Fibroblast of skin of left quadriceps (primary cell): ENCODE measurements at regions not wholly inside any gene's neighbourhood (a gene's known extent, or its start where the extent isn't known, plus 50 kb on each side); places are given as distances from the start of the nearest gene placed in this dataset.
"Not testable (repeated sequence)": the region's sequence is repeated elsewhere in the genome, so short reads cannot be mapped to it uniquely, and the experiment has no call there.

ENCODE experiments used
- DNase-seq, 2 experiments: peaks; one replicate each; pipeline ENCODE4 v3.0.0-alpha.2; 2013; ENCODE audit warnings: low read depth in 2 of 2

DNA sequence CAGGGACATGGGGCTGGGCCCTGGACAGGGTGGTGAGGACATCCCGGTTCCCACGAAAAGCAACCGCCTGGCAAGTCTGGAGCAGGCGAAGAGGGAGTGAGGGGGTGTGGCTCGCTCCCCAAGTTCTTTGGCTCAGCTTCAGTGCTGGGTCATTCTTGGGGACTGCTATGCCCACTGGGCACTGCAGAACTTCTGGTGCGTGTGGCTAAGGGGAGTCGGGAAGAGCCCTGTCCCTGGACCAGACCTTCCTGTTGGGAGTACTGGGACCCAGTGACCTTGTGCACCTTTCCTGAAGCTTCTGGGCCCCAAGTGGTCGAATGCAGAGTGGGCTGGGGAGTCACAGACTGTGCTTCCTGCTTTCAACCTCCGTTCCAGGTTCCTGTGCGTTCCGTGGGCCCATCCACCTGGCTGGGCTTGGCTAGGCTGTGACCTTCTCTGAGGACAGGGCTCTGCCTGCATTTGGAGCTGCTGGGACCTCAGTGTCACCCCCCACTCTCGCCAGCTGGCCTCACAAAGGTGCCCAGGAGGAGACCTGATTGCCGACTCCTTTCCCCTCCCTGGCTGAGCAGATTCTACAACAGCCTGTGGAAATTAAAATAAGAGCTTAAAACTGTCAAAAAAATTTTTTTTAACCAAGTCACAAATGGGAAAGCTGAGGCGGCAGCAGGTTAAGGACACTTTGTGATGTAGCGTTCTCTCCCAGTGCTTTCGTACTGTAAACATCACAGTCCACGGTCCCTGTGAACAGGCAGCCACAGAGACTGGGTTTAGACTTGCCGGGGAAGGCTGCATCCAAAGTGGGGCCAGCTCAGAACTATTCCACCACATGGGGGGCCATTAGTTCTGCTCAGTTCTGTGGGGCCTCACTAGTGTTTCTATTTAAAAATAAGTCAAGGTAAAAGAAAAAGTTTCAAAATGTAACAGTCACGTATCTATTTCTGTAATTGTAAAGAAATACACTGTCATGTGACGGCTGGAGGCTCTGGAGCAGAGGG is 63.8 kb upstream of the WNT7B start:
- no peak for DNase-seq

- DNase-seq, result no peak
These were observed 64.7 kb upstream of the WNT7B start for GRCh38 chr22:46041642-46042041.

GRCh38 chr22:46042786-46043185 is 65.8 kb upstream of the WNT7B start:
- DNase-seq, result no peak

GRCh38 chr22:46043339-46043738 is 66.4 kb upstream of the WNT7B start:
- no peak for DNase-seq

DNA sequence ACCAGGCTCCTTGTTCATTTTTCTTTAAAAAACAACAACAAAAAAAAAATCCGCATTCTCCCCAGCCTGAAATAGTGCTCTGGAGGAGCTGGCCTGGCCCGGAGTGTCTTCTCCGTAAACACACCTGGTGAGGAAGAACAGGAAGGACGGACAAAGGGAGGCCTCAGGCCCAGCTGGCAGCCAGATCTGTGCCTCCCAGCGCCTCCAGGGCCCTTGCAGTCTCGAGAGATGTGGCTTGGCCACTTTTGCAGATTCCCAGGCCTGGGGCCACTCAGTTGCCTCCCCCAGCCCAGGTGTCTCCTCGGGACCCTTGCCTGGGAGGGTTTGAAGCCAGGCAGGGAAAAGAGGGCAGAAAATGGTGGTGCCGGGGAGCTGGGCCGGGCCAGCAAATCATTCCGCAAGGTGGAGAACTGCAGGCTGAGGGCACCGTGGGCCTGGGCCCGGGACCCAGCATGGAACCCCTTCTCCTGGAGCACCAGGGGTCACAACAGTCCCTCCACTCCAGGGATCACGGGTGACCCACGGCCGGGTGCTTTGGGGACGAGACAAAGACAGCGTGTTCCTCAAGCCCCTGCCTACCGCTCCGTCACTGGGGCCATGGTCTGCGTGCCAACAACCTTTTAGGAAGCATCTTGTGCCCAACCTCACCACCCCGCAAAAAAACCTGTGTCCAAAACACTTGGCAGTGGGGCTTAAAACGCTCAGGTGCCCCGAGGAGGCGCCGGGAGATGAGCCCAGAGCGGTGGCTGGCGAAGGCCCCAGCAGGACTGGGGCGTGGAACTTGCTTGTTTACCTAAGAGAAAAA is 67.1 kb upstream of the WNT7B start:
- no peak for DNase-seq

- DNase-seq, result no peak
These were observed 67.9 kb upstream of the WNT7B start for GRCh38 chr22:46044621-46045458.

DNA sequence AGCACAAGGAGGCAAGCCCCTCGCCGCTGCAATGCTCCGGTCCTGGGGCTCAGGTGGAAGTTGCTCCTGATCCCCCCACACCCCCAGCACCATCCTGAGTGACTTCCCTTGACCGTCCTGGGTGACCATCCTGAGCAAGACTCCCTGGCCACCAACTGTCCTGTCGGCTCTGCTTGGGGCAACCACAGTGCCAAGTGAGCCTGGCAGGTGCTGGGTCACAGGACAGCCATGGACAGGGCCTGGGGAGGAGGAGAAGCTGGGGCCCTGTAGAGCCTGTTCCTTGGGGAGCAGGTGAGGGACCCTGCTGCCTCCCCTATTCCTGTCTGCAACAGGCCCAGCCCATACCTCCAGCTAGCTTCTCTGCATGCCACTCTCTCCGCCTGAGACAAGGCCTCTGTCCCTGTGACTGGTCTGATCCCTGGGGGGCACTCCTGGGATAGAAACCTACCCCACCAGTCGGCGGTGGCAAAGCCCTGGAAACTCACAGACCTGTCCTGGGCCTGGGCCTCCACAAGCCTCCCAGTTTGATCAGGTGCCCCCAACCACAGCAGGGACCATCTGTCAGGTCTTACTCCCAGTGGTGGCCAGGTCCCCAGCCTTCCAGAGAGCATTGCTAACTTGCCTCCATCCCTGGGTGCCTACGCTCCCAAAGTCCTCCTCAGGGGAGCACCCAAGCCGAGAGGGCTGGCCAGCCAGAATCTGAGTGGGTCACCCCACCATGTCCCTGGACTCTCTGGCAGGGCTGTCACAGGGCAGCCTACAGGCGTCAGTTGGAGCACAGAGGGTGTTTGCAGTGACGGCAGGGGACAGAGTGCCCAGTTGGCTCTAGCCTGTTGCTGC is 68.7 kb upstream of the WNT7B start:
- DNase-seq, result no peak

- DNase-seq, result no peak
These were observed 69.3 kb upstream of the WNT7B start for GRCh38 chr22:46046299-46046685.

- no peak for DNase-seq
These were observed 70.3 kb upstream of the WNT7B start for GRCh38 chr22:46047226-46047625.

DNA sequence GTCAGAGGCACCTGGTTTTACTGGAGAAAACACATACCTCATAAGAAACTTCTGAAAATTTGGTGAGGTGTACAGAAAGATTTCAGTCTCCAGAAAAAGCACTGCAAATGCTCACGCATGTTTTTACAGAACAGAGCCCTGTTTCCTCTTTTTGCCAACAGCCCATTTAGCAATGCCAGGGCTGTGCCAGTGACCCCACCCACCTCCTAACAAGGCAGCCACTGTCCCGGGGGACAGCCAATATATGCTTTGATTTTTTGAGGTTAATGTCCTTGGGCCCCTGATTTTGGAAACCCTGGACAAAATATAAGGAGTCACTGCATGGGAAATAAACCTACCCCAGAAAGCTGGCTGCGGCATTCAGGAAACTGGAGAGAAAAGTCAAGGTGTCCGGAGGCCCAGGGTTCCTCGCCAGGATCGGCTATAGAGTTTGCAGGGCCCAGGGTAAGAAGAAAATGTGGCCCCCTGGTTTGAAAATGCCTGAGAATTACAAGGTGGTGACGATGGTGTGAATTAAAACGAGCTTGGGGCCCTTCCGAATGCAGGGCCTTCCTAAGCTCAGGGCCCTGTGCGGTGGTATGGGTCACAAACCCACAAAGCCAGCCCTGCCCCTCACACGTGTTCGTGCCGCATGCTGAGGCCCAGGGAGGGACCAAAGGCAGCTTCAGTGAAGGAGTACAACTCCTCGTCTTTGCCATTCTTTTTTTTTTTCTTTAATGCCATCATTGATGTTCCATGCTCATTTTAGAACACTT is 71.1 kb upstream of the WNT7B start:
- DNase-seq, result no peak

- DNase-seq, result not testable (repeated sequence)
These were observed 71.7 kb upstream of the WNT7B start for GRCh38 chr22:46048661-46049060.

GRCh38 chr22:46049726-46050450 is 72.9 kb upstream of the WNT7B start:
- DNase-seq, result no peak

DNA sequence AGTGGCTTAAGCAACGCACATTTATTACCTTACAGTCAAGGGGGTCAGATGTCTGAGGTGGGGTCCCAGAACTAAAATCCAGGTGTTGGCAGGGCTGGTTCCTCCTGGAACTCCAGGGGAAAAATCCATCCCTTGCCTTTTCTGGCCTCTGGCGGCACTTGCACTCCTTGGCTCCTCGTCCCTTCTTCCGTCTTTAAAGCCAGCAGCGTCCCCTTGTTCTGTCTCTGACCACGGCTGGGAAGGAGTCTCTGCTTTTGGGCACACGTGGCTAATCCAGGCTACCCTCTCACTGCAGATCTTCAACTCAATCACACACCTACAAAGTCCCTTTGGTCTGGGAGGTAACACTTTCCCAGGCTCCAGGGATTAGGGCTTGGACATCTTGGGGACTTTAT is 73.5 kb upstream of the WNT7B start:
- no peak for DNase-seq

GRCh38 chr22:46050916-46051614 is 74.1 kb upstream of the WNT7B start:
- DNase-seq, result no peak

DNA sequence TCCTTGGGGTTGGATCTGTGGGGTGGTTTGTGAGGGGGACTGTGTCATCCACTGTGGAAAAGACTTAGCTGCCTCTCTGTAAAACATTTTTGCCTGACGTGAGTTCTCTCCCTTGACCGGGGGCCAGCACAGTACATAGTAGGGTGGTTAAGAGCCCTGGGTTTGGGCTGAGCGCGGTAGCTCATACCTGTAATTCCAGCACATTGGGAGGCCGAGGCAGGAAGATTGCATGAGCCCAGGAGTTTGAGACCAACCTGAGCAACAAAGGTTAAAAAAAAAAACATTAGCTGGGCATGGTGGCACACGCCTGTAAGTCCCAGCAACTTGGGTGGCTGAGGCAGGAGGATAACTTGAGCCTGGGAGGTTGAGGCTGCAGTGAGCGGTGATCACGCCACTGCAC is 74.7 kb upstream of the WNT7B start:
- DNase-seq, result no peak

DNA sequence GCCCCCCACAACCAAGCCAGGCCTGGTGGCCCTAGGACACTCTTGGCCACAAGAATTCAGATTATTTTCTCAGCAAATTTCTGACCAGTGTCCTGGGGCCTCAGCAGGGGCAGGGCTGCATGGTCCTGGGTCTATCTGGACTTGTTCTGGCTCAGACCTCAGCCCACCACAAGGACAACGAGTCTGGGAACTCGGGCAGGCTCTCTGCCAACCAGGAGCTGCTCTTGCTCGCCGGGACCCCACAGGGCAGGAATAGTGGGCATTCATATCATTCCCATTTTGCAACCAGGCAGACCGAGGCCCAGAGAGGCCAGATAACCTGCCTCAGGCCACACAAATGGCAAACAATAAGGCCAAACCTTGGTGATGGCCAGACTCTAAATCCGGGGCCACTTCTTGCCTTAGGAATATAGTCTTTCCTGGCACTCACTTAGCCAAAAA is 75.4 kb upstream of the WNT7B start:
- no peak for DNase-seq

DNA sequence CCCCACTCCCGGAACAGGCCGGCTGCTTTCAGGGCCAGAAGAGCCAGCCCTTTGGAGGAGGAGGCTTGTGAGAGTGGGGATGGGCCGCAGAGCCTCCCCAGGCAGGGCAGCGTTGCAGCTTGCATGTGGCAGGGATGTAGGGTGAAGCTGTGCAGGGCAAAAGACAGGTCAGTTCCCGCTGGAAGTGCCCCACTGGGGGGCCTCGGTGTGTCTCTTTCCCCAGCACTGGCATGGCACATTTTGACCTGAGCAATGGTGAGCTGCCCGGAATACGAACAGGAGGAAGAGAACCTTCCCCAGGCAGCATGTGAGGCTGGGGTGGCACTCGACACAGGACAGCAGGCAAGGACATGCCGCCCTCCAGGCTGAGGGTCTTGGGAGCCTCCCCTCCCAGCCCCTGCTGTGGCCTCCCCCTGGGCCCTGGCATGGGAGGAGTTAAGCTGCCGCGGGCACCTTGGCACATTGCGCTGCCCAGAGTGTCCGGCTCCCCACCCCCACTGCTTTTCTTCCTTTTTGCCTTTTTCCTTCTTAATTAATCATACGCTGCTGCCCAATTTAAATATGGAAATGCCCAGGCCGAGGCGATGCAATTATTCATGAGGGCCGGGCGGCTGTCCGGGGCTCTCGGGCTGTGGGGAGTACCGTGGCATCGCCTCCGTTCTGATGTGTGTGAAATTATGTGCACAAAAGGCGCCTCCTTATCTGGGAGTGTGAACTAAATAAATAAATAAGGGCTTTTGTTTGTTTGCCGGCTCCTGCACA is 76.0 kb upstream of the WNT7B start:
- DNase-seq, result no peak

GRCh38 chr22:46053563-46054090 is 76.7 kb upstream of the WNT7B start:
- no peak for DNase-seq
